ENCODE measurements at regions not wholly inside any gene's neighbourhood (a gene's known extent, or its start where the extent isn't known, plus 50 kb on each side); places are given as distances from the start of the nearest gene placed in this dataset.
"Not testable (repeated sequence)": the region's sequence is repeated elsewhere in the genome, so short reads cannot be mapped to it uniquely, and the experiment has no call there.

- DNase-seq = no peak
Measured at GRCh38 chr15:57767481-57767880, 61.0 kb downstream of the POLR2M start.

GRCh38 chr15:57769266-57769665, 62.8 kb downstream of the POLR2M start:
- no peak for DNase-seq

GRCh38 chr15:57770495-57770894, 64.0 kb downstream of the POLR2M start:
- DNase-seq = no peak

- no peak for DNase-seq
Measured at GRCh38 chr15:57772223-57772957, 65.9 kb downstream of the POLR2M start.

- DNase-seq = no peak
Measured at GRCh38 chr15:57773051-57773450, 66.5 kb downstream of the POLR2M start.

GRCh38 chr15:57777003-57777402, 70.5 kb downstream of the POLR2M start:
- DNase-seq = no peak

- no peak for DNase-seq
Measured at GRCh38 chr15:57780471-57780870, 74.0 kb downstream of the POLR2M start.

GRCh38 chr15:57782731-57783130, 76.2 kb downstream of the POLR2M start:
- DNase-seq = no peak

- no peak for DNase-seq
Measured at GRCh38 chr15:57784081-57784511, 77.6 kb downstream of the POLR2M start.

- no peak for DNase-seq
Measured at GRCh38 chr15:57785039-57785438, 78.5 kb downstream of the POLR2M start.

GRCh38 chr15:57785959-57786358, 79.4 kb downstream of the POLR2M start:
- DNase-seq = no peak

- no peak for DNase-seq
Measured at GRCh38 chr15:57789225-57789624, 82.7 kb downstream of the POLR2M start.

- no peak for DNase-seq
Measured at GRCh38 chr15:57792724-57793449, 86.4 kb downstream of the POLR2M start.

GRCh38 chr15:57795261-57795660, 88.7 kb downstream of the POLR2M start:
- no peak for DNase-seq

GRCh38 chr15:57796146-57796545, 89.6 kb downstream of the POLR2M start:
- no peak for DNase-seq

GRCh38 chr15:57797110-57797509, 90.6 kb downstream of the POLR2M start:
- no peak for DNase-seq

- no peak for DNase-seq
Measured at GRCh38 chr15:57797568-57798267, 91.2 kb downstream of the POLR2M start.

GRCh38 chr15:57806003-57806402, 99.5 kb downstream of the POLR2M start:
- DNase-seq = no peak

GRCh38 chr15:57809285-57809684, 102.8 kb downstream of the POLR2M start:
- DNase-seq = not testable (repeated sequence)

GRCh38 chr15:57816599-57816998, 110.1 kb downstream of the POLR2M start:
- DNase-seq = no peak

GRCh38 chr15:57819646-57820045, 113.1 kb downstream of the POLR2M start:
- DNase-seq = no peak

- no peak for DNase-seq
Measured at GRCh38 chr15:57820119-57820518, 113.6 kb downstream of the POLR2M start.

- no peak for DNase-seq
Measured at GRCh38 chr15:57821826-57822225, 115.3 kb downstream of the POLR2M start.
